ENCODE measurements at regions not wholly inside any gene's neighbourhood (a gene's known extent, or its start where the extent isn't known, plus 50 kb on each side); places are given as distances from the start of the nearest gene placed in this dataset.

DNA sequence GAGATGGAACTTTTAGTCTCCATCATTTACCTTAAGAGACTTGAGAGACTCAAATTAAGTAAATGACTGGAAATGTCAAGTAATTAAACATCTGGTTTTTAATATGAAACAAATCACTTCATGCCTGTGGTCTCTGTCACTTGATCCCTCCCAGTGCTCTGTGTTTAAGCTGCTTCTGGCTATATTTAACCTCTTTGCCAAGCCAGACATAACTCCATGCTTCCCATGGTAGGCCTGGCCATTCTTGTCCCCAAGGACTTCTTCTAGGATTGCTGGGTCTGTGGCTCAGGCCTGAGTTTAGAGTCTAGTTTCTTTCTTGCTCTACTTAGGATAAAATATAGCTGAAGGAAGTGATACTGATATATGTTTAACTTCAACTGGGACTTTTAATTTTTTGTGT is 1013.6 kb downstream of the FLRT2 start:
- TF ChIP-seq, protein P1, sequence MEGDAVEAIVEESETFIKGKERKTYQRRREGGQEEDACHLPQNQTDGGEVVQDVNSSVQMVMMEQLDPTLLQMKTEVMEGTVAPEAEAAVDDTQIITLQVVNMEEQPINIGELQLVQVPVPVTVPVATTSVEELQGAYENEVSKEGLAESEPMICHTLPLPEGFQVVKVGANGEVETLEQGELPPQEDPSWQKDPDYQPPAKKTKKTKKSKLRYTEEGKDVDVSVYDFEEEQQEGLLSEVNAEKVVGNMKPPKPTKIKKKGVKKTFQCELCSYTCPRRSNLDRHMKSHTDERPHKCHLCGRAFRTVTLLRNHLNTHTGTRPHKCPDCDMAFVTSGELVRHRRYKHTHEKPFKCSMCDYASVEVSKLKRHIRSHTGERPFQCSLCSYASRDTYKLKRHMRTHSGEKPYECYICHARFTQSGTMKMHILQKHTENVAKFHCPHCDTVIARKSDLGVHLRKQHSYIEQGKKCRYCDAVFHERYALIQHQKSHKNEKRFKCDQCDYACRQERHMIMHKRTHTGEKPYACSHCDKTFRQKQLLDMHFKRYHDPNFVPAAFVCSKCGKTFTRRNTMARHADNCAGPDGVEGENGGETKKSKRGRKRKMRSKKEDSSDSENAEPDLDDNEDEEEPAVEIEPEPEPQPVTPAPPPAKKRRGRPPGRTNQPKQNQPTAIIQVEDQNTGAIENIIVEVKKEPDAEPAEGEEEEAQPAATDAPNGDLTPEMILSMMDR (IDR thresholded peaks at IDR 0.05; ENCODE audit: low read depth, low read length) = no peak
- no peak for TF ChIP-seq POLR2A (IDR thresholded peaks at IDR 0.05; ENCODE audit: extremely low read depth, insufficient read length)
- TF ChIP-seq, protein P2, sequence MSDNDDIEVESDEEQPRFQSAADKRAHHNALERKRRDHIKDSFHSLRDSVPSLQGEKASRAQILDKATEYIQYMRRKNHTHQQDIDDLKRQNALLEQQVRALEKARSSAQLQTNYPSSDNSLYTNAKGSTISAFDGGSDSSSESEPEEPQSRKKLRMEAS (IDR thresholded peaks at IDR 0.05; ENCODE audit: low read depth, low read length) = no peak

Data from NB4 (cell line).